Sigmoid colon (tissue), 6 donors: ENCODE measurements at regions not wholly inside any gene's neighbourhood (a gene's known extent, or its start where the extent isn't known, plus 50 kb on each side); places are given as distances from the start of the nearest gene placed in this dataset.

ENCODE experiments used
- DNase-seq: peaks from one replicate; pipeline ENCODE4 v3.0.0-alpha.2; 2019
- H3K27ac ChIP-seq, 4 donors: fragments of 200-600 bp; sonication (generic); one replicate each; pipeline ENCODE4 v1.5.1; 2016 to 2019; ENCODE audit warnings: mild to moderate bottlenecking in 1 of 4
- H3K27me3 ChIP-seq, 3 donors: fragments of 200-600 bp; sonication (generic); one replicate each; pipeline ENCODE4 v1.5.1; 2019; ENCODE audit warnings: mild to moderate bottlenecking in 1 of 3
- H3K36me3 ChIP-seq, 4 donors: fragments of 200-600 bp; sonication (generic); one replicate each; pipeline ENCODE4 v1.5.1; 2016 to 2019
- H3K4me1 ChIP-seq, 4 donors: fragments of 200-600 bp; sonication (generic); one replicate each; pipeline ENCODE4 v1.5.1; 2017 to 2019
- H3K4me3 ChIP-seq, 4 donors: fragments of 200-600 bp; sonication (generic); one replicate each; pipeline ENCODE4 v1.5.1; 2017 to 2019; ENCODE audit warnings: mild to moderate bottlenecking in 2 of 4, moderate library complexity in 1 of 4
- H3K9me3 ChIP-seq, 4 donors: fragments of 200-600 bp in 3 of 4; sonication (generic) in 3 of 4; one replicate each; pipeline versions ENCODE4 v1.5.1 to v1.6.1; 2013 to 2019
- CTCF ChIP-seq, 4 experiments: fragments of 450-650 bp in 3 of 4; fragments of 200-600 bp in 1 of 4; IDR thresholded peaks; one replicate each; pipeline ENCODE4 v1.5.1; 2016 to 2019; ENCODE audit warnings: antibody characterized with exemption in 4 of 4, mild to moderate bottlenecking in 3 of 4, moderate library complexity in 2 of 4
- EP300 ChIP-seq, 4 donors: sonication (generic); formaldehyde crosslinking; IDR thresholded peaks; one replicate each; pipeline ENCODE4 v1.6.1; 2017; ENCODE audit warnings: antibody characterized with exemption in 4 of 4
- POLR2A ChIP-seq, 2 donors: fragments of 450-650 bp; IDR thresholded peaks; one replicate each; pipeline ENCODE4 v1.6.1; 2016; ENCODE audit warnings: antibody characterized with exemption in 2 of 2, mild to moderate bottlenecking in 2 of 2, moderate library complexity in 2 of 2
- POLR2AphosphoS5 ChIP-seq, 4 donors: sonication (generic); formaldehyde crosslinking; IDR thresholded peaks; one replicate each; pipeline ENCODE4 v1.6.1; 2017; ENCODE audit warnings: antibody characterized with exemption in 4 of 4
- WGBS, 2 donors: extraction: QIAGEN DNeasy Blood & Tissue Kit; methylation state at CpG; one replicate each; pipeline ENCODE4 v1.1.7; 2013; 5-methylcytosine and 5-hydroxymethylcytosine counted together
- intact Hi-C: fragments of 100-400 bp; cut with DNase I; formaldehyde crosslinking; loops from one replicate; pipeline ENCODE4 v1.15.1; 2023
- donor health status: healthy with polysubstance abuse.
- donor health status: healthy.

GRCh38 chr12:93199831-93200236 is 177.9 kb upstream of the NUDT4 start:
- intact Hi-C loops = no loop called here
- Histone ChIP-seq H3K9me3 (no peaks in the 10 kb centered on the region), H3K27me3 (no peaks in the 10 kb centered on the region), H3K4me1 (peaks cover 0 to 16% (median 8%) of the 10 kb centered on the region in 4 donors), H3K36me3 (no peaks in the 10 kb centered on the region), H3K4me3 (no peak overlapping the region), H3K27ac (no peak overlapping the region)
- 56 to 79% methylated on average over 2 of the region's 2 CpGs for WGBS, 2 donors
- no peak for DNase-seq
- TF ChIP-seq POLR2A (IDR thresholded peaks at IDR 0.05) = no peak
- no peak for TF ChIP-seq POLR2AphosphoS5 (IDR thresholded peaks at IDR 0.05)

- Histone ChIP-seq H3K27me3 (no peaks in the 10 kb centered on the region), H3K4me3 (no peak overlapping the region), H3K9me3 (no peaks in the 10 kb centered on the region), H3K27ac (no peak overlapping the region), H3K36me3 (no peaks in the 10 kb centered on the region), H3K4me1 (peaks cover 0 to 16% (median 8%) of the 10 kb centered on the region in 4 donors)
- WGBS, 2 donors = 84 to 85% methylated on average over 7 of the region's 7 CpGs
- no peak for DNase-seq
- intact Hi-C loops = no loop called here
- TF ChIP-seq POLR2A (IDR thresholded peaks at IDR 0.05) (no peak), POLR2AphosphoS5 (IDR thresholded peaks at IDR 0.05) (no peak), CTCF (IDR thresholded peaks at IDR 0.05) (no peak), EP300 (IDR thresholded peaks at IDR 0.05) (no peak)
Observed at GRCh38 chr12:93200291-93200917, 177.3 kb upstream of the NUDT4 start.

- Histone ChIP-seq H3K27ac (no peak overlapping the region), H3K9me3 (no peaks in the 10 kb centered on the region), H3K4me3 (no peak overlapping the region), H3K27me3 (no peaks in the 10 kb centered on the region), H3K36me3 (no peaks in the 10 kb centered on the region), H3K4me1 (peaks cover 0 to 15% (median 8%) of the 10 kb centered on the region in 4 donors)
- no peak for TF ChIP-seq POLR2AphosphoS5 (IDR thresholded peaks at IDR 0.05)
- no peak for TF ChIP-seq EP300 (IDR thresholded peaks at IDR 0.05)
- no peak for TF ChIP-seq POLR2A (IDR thresholded peaks at IDR 0.05)
- no peak for TF ChIP-seq CTCF (IDR thresholded peaks at IDR 0.05)
- WGBS, 2 donors = 95 to 97% methylated on average over 6 of the region's 6 CpGs
- no peak for DNase-seq
- intact Hi-C loops = no loop called here
Observed at GRCh38 chr12:93201990-93202389, 175.7 kb upstream of the NUDT4 start.

- DNase-seq = no peak
- intact Hi-C loops = no loop called here
- Histone ChIP-seq H3K9me3 (no peaks in the 10 kb centered on the region), H3K4me3 (no peak overlapping the region), H3K4me1 (peaks cover 0 to 9% (median 5%) of the 10 kb centered on the region in 4 donors), H3K36me3 (no peaks in the 10 kb centered on the region), H3K27me3 (no peaks in the 10 kb centered on the region), H3K27ac (no peak overlapping the region)
- TF ChIP-seq POLR2AphosphoS5 (IDR thresholded peaks at IDR 0.05) (no peak), POLR2A (IDR thresholded peaks at IDR 0.05) (no peak), CTCF (IDR thresholded peaks at IDR 0.05) (no peak), EP300 (IDR thresholded peaks at IDR 0.05) (no peak)
- 81 to 87% methylated on average over 2 of the region's 2 CpGs for WGBS, 2 donors
Observed at GRCh38 chr12:93202688-93203087, 175.0 kb upstream of the NUDT4 start.

GRCh38 chr12:93203361-93203760 is 174.4 kb upstream of the NUDT4 start:
- 70 to 80% methylated on average over 2 of the region's 2 CpGs for WGBS, 2 donors
- intact Hi-C loops = no loop called here

More at GRCh38 chr12:93203361-93203760, 174.4 kb upstream of the NUDT4 start:
- Histone ChIP-seq H3K27me3 (no peaks in the 10 kb centered on the region), H3K4me3 (no peak overlapping the region), H3K36me3 (no peaks in the 10 kb centered on the region), H3K9me3 (no peaks in the 10 kb centered on the region), H3K4me1 (peaks cover 0 to 5% (median 1%) of the 10 kb centered on the region in 4 donors), H3K27ac (no peak overlapping the region)
- no peak for DNase-seq
- TF ChIP-seq CTCF (IDR thresholded peaks at IDR 0.05) (no peak), EP300 (IDR thresholded peaks at IDR 0.05) (no peak)
